GM19239 (cell line): ENCODE measurements at regions not wholly inside any gene's neighbourhood (a gene's known extent, or its start where the extent isn't known, plus 50 kb on each side); places are given as distances from the start of the nearest gene placed in this dataset.
A peak's percentile ranks its signal among the peaks of the same experiment; 100 is the strongest.

ENCODE experiments used
- DNase-seq: peaks from one replicate; pipeline ENCODE4 v3.0.0; 2011; ENCODE audit warnings: low spot score; ENCODE audit not compliant: insufficient read length
- FAIRE-seq: peaks from 2 replicates; lab custom pipeline; 2011; peaks lifted over from hg19 to GRCh38; lab: Jason Lieb, UNC

DNA sequence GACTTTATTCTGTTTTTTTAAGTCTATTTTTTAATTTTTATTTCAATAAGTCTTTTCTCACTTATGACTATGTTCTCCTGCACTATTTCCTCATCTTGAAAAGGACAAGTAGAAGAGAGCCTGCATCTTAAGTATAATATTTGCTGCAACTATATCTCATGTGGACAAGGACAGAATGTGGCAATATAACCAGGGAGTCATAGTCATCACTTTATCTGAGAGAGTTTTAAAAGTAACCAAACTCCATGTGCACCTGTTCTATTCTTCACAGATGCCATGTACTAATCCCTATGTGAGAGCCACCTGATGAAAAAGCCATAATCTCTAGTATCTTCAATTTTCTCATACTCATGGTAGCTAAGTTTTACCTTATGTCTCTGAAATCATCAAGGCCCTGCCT is 104.2 kb upstream of the SOX6 start:
- DNase-seq: no peak
- no peak for FAIRE-seq

DNA sequence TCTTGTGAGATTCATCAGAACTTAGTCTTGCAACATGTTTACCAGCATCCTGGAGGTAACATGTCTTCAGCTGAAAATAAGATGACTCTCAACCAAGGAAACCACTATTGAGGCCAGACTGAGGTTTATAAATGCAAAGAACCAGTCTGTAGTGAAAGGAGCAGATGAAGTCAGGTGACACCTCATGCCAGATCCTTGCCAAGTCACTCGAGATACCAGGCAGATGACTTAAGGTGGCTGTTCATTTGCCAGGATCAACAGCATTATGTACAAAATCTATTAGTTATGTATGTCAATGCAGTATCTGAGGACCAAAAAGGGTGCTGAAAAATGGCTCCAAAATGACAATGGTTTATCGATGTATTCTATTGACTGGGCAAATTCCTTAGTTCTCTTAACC is 100.0 kb upstream of the SOX6 start:
- DNase-seq (no peak), FAIRE-seq (no peak)

DNA sequence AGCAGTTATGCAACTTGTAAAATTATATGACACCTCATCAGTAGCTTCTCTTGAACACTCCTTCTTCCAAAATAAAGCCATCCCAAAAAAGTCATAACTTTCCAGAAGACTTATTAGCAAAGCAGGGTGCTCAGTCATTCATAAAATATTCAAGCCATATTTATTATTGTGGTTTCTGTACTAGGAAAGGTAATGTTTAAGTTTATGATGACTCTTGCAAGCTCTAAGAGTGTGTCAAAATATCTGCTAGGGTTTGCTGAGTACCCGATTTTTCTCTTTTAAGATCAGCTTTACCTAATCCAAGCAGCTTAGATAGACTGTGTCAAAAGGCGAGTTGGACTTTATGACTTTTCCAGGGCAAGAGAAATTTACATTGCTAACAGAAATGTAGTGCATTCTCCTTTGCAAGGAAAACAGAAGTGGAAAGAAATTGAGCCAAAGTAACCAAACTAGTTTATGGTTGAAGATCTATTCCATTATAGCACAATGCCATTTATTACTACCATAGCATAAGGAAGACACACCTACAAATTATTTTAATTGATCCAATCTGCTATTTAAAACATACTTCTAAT is 98.0 kb upstream of the SOX6 start:
- no peak for DNase-seq
- no peak for FAIRE-seq

DNA sequence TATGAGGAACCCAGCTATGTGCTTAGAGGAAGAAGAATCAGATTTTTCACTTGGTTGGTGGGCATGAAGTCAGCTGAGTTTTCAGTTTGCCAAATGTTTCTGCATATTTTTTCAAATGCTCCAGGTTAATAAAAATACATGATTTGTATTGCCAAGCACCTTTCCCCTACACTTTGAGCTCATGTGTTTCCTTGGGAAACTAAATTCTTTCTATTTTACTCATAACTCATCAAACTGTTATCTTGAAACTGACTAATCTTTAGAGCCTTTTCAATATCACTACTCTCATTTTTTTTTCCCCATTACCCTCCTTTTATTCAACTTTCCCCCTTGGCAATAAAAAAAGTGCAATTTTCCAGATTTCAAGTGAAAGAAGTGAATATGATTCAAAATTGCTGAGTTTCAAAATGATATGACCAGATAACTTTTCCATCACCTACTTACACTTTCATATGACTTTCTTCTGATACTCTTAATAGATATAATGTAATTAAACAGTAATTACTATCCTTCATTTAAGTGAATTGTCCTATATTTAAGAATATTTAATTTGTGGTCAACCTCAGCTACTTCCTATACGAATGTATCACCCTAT is 91.9 kb upstream of the SOX6 start:
- FAIRE-seq (no peak), DNase-seq (no peak)

DNA sequence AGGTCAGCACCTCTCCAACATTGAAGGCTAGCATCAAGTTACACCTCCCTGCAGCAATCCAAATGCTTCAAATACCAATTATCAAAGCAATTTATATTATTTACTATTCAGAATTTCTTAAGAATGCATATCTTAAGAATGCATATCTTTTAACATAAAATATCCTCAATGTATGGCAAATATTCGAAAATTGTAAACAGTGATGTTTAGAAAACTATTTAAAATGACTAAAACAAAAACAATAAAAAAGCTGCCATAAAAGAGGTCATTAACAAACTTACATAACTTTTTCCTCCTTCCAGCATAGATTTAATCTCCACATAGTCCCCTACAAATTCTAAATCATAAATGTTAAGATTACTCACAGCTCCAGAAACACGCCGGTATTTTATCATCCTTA is 85.1 kb upstream of the SOX6 start:
- DNase-seq: no peak
- FAIRE-seq: no peak

DNA sequence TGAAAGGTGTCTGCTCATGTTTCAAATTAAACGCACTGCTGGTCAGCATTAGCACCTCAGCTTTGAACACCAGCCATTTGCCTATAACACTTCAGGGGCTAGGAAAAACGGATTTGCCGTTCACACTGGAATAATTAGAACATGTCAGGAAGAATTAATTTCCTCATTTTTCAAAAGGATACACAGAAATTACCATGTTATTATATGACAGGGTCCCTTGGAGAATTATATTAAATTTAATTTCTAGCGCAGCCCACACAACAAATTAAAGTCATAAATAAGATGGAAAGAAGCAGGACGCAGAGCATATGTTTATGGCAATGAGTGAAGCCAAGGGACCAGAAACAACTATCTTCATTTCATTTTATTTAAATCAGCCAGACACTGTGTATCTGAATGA is 83.8 kb upstream of the SOX6 start:
- DNase-seq: no peak
- FAIRE-seq: no peak

DNA sequence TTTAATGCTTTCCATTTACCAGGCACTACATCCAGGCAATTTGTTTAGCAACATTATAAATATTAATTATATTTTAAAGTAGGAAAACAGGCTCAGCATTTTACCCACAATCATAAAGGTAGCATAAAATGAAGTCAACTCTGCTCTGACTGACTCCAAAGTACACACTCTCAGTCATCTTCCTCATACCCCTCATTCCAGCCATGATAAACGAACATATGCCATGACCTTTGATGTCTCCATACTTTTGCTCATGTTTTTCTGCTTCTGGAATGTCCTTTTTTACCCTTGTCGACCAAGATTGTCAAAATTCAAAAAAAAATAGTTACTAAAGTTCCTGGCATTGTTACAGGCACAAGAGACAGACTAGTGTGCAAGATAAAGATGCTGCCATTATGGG is 77.7 kb upstream of the SOX6 start:
- DNase-seq (no peak), FAIRE-seq (no peak)

DNA sequence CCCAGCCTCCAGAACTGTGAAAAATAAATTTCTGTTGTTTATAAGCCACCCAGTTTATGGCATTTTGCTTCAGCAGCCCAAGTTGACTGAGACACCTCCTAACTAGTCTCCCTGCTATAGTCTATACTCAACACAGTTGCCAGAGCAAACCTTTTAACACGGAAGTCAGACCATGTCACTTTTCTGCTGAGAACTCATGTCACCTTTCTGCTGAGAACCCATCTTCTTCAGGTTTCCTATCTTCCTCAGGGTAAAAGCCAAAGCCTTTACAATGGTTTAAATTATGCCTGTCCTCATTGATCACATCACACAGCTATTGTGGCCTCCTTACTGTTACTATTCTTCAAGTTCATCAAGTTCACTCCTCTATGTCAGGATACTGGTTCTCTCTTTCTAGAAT is 74.3 kb upstream of the SOX6 start:
- no peak for DNase-seq
- no peak for FAIRE-seq

DNA sequence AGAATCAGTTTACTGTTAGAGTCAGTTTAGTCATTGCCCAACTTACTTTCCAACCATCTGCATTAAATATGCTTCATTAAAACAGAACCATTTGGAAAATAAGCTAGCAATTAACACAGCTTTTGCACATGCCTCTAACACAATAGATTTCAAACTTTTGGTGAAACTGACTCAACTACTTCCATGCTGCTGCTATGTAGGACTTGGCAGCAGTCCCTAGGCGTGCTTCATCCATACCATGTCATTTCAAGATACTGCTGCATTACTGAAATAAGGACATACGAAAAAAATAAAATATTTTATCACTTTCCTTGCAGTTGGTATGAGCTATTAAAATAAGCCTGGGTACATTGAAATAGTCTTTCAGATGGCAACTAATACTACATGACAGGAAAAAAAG is 65.5 kb upstream of the SOX6 start:
- no peak for FAIRE-seq
- no peak for DNase-seq

DNA sequence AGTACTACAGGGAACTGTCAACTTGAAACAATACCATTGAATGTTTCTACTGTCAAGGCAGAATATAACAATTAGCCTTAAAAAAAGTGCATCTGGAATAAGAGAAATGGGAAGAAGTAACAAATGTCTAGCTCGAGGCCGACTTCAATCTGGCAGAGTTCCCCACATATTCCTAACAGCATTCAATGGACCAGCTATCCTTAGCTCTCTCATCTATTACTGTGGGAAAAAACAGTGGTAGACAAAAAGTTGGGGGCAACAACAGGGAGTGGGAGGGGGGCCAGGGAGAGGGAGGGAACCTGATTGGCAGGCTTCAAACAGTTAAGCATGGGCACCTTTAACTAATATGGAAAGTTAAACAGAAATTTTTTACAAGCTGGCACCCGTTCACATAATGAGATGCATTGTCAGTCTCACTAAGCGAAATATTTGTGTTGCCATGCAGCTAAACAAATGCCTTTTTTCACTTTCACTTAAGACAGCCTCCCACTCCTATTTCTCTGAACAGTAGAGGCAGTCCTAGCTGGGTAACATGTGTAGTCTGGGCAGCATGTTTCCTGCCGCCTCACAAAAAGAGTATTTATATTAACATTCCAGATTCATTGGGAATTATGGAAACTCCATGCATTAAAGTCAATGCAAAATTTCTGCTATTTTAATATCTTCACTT is 62.2 kb upstream of the SOX6 start:
- FAIRE-seq (no peak), DNase-seq (no peak)

DNA sequence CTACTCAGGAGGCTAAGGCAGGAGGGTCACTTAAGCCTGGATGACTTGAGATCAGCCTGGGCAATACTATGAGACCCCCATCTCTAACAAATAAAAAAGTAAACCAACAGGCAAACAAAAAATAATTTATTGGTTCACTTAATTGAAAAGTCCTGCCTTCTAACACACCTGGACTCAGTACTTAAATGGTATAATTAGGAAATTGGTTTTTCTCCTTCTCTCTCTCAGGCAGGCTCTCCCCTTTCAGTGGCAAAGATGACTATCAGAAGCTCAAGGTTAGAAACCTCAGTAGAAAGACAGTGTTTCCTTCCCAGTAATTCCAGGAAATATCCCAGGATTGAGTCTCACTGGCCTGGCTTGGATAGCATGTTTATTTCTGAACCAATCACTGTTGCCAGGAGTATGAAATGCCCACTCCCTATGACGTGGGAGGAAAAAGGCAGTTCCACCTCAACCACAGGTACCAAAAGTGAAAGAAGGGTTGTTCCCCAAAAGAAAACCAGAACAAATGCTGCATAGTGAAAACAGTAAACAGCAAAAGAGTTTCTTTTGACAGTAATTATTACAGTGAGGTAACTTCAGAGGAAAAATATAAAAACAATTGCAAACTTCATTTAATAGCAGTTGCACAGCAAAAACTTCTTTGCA is 56.3 kb upstream of the SOX6 start:
- FAIRE-seq (peak; percentile 18), DNase-seq (no peak)

DNA sequence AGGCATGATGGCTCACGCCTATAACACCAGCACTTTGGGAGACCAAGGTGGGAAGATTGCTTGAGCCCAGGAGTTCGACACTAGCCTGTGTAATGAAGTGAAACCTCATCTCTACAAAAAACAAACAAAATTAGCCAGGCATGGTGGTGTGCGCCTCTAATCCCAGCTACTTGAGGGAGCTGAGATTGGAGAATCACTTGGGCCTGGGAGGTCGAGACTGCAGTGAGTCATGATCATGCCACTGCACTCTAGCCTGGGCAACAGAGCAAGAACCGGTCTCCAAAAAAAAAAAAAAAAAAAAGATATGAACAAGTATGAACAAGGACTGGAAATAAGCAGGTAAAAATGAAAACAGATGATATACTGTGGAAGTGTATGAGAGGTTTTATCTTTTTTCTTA is 54.1 kb upstream of the SOX6 start:
- FAIRE-seq: no peak
- no peak for DNase-seq

DNA sequence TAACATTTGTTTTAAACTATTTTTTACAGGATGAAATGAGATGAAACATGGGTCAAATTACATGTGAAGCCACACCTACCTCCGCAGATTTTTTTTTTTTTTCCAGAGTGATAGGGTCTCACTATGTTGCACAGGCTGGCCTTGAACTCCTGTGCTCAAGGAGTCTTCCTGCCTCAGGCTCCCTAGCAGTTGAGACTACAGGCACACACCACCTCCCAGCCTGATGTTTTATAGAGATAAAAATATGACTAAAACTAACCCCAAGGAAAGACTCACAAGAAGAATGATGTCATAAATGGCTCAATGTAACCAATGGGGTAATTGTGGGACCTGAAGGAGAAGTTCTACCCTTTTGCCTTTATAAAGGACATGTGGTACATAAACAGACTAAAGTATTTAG is 52.3 kb upstream of the SOX6 start:
- no peak for FAIRE-seq
- DNase-seq: no peak

DNA sequence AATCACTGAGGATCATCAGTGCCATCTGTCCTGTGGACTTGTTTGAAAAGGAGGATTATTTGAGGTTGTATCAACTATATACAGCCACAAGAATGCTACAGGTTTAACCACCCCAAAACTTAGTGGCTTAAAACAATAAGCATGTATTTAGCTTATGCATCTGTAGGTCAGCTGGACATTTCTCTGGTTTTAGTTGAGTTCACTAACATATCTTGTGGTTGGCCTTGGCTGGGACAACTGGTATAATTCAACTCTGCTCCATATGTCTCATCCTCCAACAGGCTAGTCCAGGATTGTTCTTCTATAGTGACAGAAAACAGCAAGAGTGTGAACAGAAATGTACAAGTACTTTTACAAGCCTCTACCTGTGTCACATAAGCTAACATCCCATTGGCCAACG is 49.9 kb upstream of the SOX6 start:
- no peak for FAIRE-seq
- no peak for DNase-seq
